ENCODE measurements at regions not wholly inside any gene's neighbourhood (a gene's known extent, or its start where the extent isn't known, plus 50 kb on each side); places are given as distances from the start of the nearest gene placed in this dataset.

DNA sequence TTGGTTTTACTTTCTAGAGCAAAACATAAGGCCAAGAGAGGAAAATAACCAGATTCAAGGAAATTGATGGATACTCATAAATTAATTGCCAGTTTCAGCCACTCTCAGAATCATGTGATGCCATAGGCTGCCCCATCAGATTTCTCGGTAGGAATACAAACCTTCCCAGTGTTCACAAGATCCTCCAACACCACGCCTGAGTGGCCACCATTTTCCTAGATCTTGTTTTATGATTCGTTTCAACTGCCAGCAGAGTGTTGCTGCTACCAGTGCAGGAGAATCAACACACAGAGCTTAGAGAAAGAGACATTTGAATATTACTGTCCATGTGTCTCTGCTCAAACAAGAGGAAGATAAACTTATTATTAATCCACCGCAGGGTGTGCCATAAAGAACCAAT lies 434.2 kb upstream of the CDH4 start:
- Mint-ChIP-seq H3K36me3 (no peaks in the 10 kb centered on the region), H3K4me3 (no peak overlapping the region), H3K4me1 (peaks cover 10% of the 10 kb centered on the region), H3K27ac (no peak overlapping the region), H3K27me3 (no peaks in the 10 kb centered on the region), H3K9me3 (peaks cover 3% of the 10 kb centered on the region)
- DNase-seq, result no peak
- CTCF ChIA-PET, result no interaction called here

DNA sequence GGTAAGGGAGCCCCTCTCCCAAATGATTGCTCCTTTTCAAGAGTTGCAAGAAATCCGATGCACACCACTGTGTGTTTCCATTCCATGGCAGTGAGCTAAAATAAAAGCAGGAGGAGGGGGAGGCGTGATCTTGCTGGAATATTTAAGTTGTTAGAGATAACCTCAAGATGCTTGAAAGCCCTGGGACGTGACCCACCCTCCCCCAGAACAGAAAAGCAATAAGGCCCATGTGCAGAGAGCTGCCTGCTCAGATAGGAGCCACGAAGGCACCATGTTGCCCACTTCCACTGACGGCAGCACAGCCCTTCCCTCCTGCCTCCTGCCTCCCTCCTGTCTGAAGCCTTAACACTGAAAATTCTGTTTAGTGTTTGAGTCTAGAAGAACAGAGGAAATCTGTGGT lies 432.6 kb upstream of the CDH4 start:
- H3K36me3 Mint-ChIP-seq, result no peaks in the 10 kb centered on the region
- CTCF ChIA-PET, result no interaction called here
- no peak overlapping the region for H3K4me3 Mint-ChIP-seq
- peaks cover 3% of the 10 kb centered on the region for H3K9me3 Mint-ChIP-seq
- H3K4me1 Mint-ChIP-seq, result peaks cover 10% of the 10 kb centered on the region
- DNase-seq, result no peak
- peaks cover 4% of the 10 kb centered on the region for H3K27me3 Mint-ChIP-seq
- H3K27ac Mint-ChIP-seq, result no peak overlapping the region

DNA sequence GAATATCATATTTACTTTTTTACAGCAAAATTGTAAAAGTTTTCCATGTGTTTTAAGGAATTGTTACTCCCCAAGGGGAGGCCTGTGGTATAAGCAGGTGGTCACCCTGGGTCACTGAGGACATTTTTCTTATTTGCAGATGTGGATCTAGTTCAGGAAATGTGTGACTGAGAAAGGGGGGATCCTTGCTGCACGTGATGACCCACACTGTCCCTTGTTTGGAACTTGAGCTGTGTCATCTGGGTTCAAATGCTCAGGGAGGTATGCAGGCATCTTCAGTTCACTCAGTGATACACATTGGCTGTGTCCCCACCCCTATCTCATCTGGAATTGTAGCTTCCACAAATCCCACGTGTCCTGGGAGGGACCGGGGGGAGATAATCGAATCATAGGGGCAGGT lies 431.9 kb upstream of the CDH4 start:
- DNase-seq, result no peak
- H3K36me3 Mint-ChIP-seq, result no peaks in the 10 kb centered on the region
- H3K27ac Mint-ChIP-seq, result no peak overlapping the region
- peaks cover 10% of the 10 kb centered on the region for H3K4me1 Mint-ChIP-seq
- CTCF ChIA-PET, result no interaction called here
- H3K9me3 Mint-ChIP-seq, result peaks cover 3% of the 10 kb centered on the region
- H3K4me3 Mint-ChIP-seq, result no peak overlapping the region
- H3K27me3 Mint-ChIP-seq, result peaks cover 4% of the 10 kb centered on the region

DNA sequence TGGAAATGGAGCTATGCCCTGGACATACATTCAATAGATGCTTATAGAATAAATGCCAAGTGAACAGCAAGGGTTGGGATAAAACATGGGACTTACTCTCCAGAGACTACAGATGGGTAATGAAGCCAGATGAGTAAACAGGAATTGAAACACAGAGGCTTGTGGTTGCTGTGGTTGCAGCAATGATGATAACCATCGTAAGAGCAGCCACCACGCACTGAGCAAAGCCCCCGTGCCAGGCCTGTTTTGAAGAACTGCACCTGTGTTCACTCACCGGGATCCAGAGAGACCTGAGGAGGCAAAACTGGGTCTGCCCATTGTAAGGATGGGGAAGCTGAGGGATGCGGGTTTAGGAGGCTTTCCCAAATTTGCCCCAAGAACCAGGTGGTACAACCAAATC lies 431.1 kb upstream of the CDH4 start:
- Mint-ChIP-seq H3K9me3 (no peaks in the 10 kb centered on the region), H3K4me3 (no peak overlapping the region), H3K36me3 (no peaks in the 10 kb centered on the region), H3K27me3 (peaks cover 4% of the 10 kb centered on the region), H3K27ac (no peak overlapping the region), H3K4me1 (peaks cover 10% of the 10 kb centered on the region)
- DNase-seq, result peak; percentile 28
- CTCF ChIA-PET, result no interaction called here

DNA sequence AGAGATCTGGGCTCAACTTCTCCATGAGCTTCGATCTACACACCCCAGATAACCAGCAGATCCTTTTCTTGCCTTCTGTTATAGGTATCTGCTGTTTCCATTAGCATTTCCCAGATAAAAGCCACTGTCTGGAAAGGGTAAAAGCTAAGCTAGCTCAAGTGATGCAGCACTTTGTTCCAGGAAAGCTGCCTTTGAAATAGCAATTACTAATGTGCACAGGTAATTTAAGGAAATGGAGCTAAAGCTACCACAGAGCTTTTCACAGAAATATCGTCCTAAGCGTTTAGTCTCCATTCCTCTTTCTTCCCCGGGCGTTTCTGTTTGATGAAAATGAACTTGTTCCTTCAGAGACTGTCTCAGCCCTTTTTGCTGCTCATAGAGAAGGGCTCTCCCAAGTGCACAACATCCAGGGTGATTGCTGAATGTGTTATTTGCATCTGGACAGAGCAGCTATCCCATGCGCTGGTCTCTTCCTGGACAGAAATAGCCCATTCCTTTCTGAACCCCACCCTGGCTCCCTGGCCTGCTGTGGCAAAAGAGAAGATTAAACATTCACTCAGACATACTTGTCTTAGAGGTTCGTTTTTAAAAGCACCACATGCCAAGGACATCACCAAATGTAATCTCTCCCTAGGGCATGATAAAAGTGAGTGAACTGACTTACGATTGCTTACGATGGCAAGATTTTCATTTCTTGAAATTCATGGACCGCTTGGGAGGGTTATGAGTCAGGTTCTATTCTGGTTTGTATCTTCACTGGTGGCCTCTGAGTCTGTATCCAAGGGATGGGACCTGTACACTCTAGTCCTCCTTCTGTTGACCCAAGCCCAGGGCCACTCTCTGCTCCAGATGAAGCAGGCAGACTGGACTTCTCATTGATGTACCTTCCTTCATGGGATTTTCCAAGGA lies 429.1 kb upstream of the CDH4 start:
- H3K4me3 Mint-ChIP-seq, result no peak overlapping the region
- no peak overlapping the region for H3K27ac Mint-ChIP-seq
- CTCF ChIA-PET, result no interaction called here
- no peaks in the 10 kb centered on the region for H3K9me3 Mint-ChIP-seq
- peaks cover 4% of the 10 kb centered on the region for H3K27me3 Mint-ChIP-seq
- H3K36me3 Mint-ChIP-seq, result no peaks in the 10 kb centered on the region
- no peak for DNase-seq
- H3K4me1 Mint-ChIP-seq, result peaks cover 10% of the 10 kb centered on the region

DNA sequence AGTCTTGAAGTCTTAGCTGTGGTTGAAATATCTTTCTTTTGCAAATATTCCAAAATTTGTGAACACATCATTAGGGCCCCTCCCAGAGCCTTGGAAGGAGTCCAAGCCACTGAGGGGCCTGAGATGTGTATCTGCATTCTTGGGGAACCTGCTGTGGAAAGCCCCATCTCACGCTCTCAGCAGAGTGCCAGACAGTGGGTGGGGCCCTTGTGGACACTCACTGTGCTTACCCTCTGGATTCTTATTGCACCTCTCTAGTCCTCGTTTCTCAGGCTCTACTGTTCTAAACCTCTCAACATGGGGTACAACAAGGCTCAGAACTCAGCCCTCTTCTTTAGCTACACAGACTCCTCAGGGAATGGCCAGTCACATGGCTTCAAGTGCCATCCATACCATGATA lies 416.2 kb upstream of the CDH4 start:
- DNase-seq, result no peak
- Mint-ChIP-seq H3K4me3 (no peak overlapping the region), H3K27ac (no peak overlapping the region), H3K27me3 (no peaks in the 10 kb centered on the region), H3K9me3 (peaks cover 4% of the 10 kb centered on the region), H3K4me1 (no peaks in the 10 kb centered on the region), H3K36me3 (no peaks in the 10 kb centered on the region)
- CTCF ChIA-PET, result no interaction called here

DNA sequence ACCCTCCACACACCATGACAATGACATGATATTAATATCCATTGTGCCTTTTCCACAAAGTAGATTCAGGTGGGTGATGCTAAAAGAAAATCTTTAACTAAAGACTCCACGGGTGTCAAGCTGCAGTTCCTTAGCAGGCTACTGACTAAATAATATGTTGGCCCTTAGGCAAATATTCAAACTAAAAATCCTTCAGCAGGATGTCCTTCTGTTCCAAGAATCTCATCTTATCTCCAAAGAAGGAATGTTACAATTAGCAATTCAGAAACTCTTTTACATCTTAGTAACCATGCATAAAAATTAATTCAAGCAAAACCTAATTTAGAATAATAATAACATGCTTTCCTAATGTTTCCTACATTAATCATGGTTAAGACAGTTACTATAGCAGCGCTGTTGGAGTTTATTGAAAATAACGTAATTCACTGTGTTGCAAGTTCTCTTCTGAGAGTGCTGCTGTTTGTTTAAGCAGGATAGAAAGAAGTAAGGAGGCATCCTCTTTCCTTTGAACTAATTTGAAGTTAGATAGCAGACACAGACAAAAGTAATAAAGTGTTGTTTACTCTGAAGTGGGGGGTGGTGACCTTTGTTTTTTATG lies 414.8 kb upstream of the CDH4 start:
- DNase-seq, result no peak
- H3K27me3 Mint-ChIP-seq, result no peaks in the 10 kb centered on the region
- CTCF ChIA-PET, result no interaction called here
- H3K4me1 Mint-ChIP-seq, result no peaks in the 10 kb centered on the region
- no peaks in the 10 kb centered on the region for H3K36me3 Mint-ChIP-seq
- H3K4me3 Mint-ChIP-seq, result no peak overlapping the region
- no peak overlapping the region for H3K27ac Mint-ChIP-seq
- H3K9me3 Mint-ChIP-seq, result peaks cover 4% of the 10 kb centered on the region

DNA sequence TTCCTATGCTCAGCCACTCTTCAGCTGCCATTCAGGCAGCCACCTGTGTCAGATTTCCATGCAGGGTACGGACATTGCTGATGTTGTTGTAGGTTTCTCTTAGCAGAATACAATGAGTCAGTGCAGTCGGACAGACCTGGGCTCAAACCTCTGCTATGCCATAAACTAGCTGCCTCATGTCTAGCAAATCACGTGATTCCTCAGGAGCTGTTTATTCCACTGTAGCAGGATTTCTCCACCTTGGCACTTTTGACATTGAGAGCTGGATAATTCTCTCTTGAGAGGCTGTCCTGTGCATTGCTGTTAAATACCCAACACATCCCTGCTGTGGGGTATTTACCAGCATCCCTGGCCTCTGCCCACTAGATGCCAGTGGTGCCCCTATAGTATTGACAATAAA lies 413.8 kb upstream of the CDH4 start:
- Mint-ChIP-seq H3K4me3 (no peak overlapping the region), H3K9me3 (peaks cover 6% of the 10 kb centered on the region), H3K36me3 (no peaks in the 10 kb centered on the region), H3K27me3 (no peaks in the 10 kb centered on the region), H3K27ac (no peak overlapping the region), H3K4me1 (no peaks in the 10 kb centered on the region)
- CTCF ChIA-PET, result no interaction called here
- DNase-seq, result no peak

DNA sequence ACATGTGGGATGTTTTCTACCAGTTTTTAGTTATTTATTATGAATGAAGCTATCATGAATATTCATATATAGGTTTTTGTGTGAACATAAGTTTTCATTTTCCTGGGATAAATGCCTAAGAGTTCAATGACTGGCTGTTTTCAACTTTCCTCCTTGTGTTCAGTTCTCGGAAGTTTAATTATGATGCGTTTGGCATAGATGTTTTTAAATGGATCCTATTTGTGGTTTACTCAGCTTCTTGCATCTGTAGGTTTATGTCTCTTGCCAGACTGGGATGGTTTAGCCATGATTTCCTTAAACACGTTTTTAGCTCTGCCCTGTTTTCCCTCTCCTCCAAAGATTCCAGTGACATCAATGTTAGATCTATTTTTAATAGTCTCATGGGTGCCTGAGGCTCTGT lies 411.1 kb upstream of the CDH4 start:
- H3K4me1 Mint-ChIP-seq, result no peaks in the 10 kb centered on the region
- no peak overlapping the region for H3K4me3 Mint-ChIP-seq
- no peak overlapping the region for H3K27ac Mint-ChIP-seq
- H3K27me3 Mint-ChIP-seq, result no peaks in the 10 kb centered on the region
- DNase-seq, result no peak
- no peaks in the 10 kb centered on the region for H3K36me3 Mint-ChIP-seq
- CTCF ChIA-PET, result no interaction called here
- peaks cover 5% of the 10 kb centered on the region for H3K9me3 Mint-ChIP-seq

DNA sequence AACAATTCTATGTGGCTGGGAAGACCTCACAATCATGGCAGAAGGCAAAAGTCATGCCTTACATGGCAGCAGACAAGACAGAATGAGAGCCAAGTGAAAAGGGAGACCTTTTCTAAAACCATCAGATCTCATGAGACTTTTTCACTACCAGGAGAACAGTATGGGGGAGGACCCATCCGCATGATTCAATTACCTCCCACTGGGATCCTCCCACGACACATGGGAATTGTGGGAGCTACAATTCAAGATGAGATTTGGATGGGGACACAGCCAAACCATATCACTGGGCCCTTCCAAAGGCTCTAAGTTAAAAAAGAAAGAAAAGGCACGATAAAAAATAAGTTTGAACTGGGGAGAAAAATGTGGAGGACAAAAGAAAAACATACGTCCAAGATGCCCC lies 406.9 kb upstream of the CDH4 start:
- CTCF ChIA-PET, result no interaction called here
- H3K27me3 Mint-ChIP-seq, result no peaks in the 10 kb centered on the region

DNA sequence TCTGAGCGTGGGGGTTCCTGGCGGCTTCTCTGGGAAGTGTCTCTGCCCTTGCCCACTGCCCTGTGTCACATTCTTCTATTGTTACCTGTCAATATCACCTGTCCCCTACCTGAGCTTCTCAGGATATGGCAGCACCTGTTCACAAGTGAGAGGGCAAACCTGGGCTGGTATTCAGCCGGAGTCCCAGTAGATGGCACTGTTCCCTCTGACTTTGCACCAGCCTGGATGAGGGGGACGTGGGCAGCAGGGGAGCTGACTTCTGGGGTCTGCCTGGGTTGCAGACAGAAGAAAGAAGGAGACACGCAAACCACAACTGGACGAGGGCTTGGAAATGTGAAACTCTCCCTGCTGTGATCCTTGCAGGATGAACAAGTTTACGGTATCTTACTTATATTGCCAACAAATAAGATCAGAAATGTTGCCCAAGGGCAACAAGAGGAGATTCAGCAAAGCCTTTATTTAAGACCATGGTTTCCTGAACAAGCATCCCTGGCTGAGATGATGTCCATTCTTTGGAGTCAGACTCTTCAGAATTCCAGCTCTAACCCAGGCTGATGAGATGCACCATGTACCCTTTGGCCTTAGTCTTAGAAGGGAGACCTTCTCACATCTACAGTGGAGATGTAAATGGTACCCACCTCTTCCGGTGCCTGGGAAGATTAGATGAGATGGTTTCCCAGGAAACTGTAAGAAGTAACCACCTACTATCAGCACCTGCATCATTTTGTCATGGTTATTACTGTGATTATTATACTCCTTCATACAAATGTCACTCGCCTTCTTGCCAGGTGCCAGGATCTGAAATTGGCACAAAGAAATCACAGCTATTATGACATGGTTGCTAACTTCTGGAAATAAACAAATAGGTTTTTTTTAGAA lies 400.0 kb upstream of the CDH4 start:
- DNase-seq, result no peak
- Mint-ChIP-seq H3K9me3 (no peaks in the 10 kb centered on the region), H3K4me3 (no peak overlapping the region), H3K36me3 (no peaks in the 10 kb centered on the region), H3K4me1 (no peaks in the 10 kb centered on the region), H3K27me3 (no peaks in the 10 kb centered on the region), H3K27ac (no peak overlapping the region)
- CTCF ChIA-PET, result no interaction called here

More for the DNA sequence above, 406.9 kb upstream of the CDH4 start:
- Mint-ChIP-seq H3K4me1 (no peaks in the 10 kb centered on the region), H3K36me3 (no peaks in the 10 kb centered on the region), H3K27ac (no peak overlapping the region), H3K4me3 (no peak overlapping the region), H3K9me3 (peaks cover 2% of the 10 kb centered on the region)
- no peak for DNase-seq

DNA sequence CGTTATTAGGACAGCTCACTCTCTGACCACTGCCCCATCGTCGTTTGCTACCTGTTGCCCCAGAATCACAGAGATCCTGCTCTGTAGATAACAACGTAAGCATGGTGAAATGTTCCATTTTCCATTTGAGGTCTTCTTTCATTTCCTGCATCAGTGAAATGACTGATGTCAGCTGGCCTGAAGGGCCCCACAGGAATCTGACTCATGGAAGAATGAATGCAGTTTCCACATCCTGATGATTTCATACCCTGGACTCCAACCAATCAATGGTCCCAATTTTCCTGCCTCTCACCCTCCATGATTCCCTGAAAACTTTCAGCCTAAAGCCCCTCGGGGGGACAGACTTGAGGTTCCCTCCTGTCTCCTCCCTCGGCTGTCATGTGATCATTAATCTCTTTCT lies 394.4 kb upstream of the CDH4 start:
- no peaks in the 10 kb centered on the region for H3K4me1 Mint-ChIP-seq
- no peaks in the 10 kb centered on the region for H3K9me3 Mint-ChIP-seq
- DNase-seq, result no peak
- no peak overlapping the region for H3K4me3 Mint-ChIP-seq
- no peak overlapping the region for H3K27ac Mint-ChIP-seq
- CTCF ChIA-PET, result no interaction called here
- H3K36me3 Mint-ChIP-seq, result no peaks in the 10 kb centered on the region
- no peaks in the 10 kb centered on the region for H3K27me3 Mint-ChIP-seq

DNA sequence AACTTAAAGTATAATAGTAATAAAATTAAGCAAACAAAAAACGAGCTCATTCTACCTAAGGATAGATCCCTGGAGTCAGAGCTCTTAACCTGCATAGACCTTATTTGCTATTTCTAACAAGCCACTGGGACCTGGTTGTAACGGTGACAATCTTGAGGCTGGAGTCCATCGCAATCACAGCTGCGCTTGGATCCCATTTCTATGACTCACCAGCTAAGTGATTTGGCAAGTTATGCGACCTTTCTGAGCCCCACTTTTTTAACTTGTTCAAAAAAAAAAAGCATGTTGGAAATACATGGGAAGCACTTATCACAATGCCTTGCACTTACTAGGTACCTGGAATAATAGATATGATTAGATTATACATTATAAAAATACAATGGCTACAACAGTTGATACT lies 389.5 kb upstream of the CDH4 start:
- no peak for DNase-seq
- Mint-ChIP-seq H3K4me1 (no peaks in the 10 kb centered on the region), H3K4me3 (no peak overlapping the region), H3K9me3 (no peaks in the 10 kb centered on the region), H3K27me3 (no peaks in the 10 kb centered on the region), H3K27ac (no peak overlapping the region), H3K36me3 (no peaks in the 10 kb centered on the region)
- CTCF ChIA-PET, result no interaction called here

DNA sequence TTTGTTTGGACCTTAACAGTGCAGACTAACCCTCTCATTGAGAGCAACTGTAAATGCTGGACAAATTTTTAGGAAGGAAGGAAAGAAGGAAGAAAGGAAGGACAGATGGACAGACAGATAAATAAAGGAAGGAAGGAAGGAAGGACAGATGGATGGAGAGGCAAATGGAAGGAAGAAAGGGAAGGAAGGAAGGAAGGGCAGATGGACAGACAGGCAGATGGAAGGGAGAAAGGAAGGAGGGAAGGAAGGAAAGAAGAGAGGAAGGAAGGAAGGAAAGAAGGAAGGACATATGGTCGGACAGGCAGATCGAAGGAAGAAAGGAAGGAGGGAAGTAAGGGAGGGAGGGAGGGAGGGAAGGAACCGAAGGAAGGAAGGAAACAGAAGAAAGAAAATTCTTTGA lies 388.5 kb upstream of the CDH4 start:
- H3K36me3 Mint-ChIP-seq, result no peaks in the 10 kb centered on the region
- DNase-seq, result no peak
- H3K27ac Mint-ChIP-seq, result no peak overlapping the region
- H3K4me3 Mint-ChIP-seq, result no peak overlapping the region
- no peaks in the 10 kb centered on the region for H3K9me3 Mint-ChIP-seq
- H3K4me1 Mint-ChIP-seq, result no peaks in the 10 kb centered on the region
- CTCF ChIA-PET, result no interaction called here
- H3K27me3 Mint-ChIP-seq, result no peaks in the 10 kb centered on the region

DNA sequence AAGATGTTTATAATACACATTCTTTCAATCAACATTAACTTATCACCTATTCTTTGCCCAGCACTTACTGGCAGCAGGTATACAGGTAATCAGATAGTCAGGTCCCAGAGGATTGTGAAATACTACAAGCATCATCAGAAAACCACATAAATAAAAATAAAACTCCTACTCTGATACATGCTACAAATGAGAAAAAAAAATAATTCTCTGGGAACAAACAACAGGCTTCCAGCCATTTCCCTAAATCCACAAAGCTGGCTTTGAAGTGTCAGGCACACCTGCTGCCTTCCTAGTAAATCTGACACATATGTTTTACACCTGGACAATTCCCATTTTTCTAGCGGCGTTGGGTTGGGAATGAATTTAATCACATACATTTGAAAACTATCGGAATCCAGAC lies 384.5 kb upstream of the CDH4 start:
- Mint-ChIP-seq H3K9me3 (no peaks in the 10 kb centered on the region), H3K36me3 (no peaks in the 10 kb centered on the region), H3K4me1 (no peaks in the 10 kb centered on the region), H3K27me3 (no peaks in the 10 kb centered on the region), H3K4me3 (no peak overlapping the region), H3K27ac (no peak overlapping the region)
- DNase-seq, result no peak
- CTCF ChIA-PET, result no interaction called here

Measured in activated naive CD4-positive, alpha-beta T cell treated with anti-CD3 and anti-CD28 coated beads, Interleukin-2, amount 10 ng/mL, durations not matched to agents 7 days and 5 days (primary cell).